Right atrium auricular region (tissue), 2 donors: ENCODE measurements at regions not wholly inside any gene's neighbourhood (a gene's known extent, or its start where the extent isn't known, plus 50 kb on each side); places are given as distances from the start of the nearest gene placed in this dataset.

Experiments
- DNase-seq: peaks from one replicate; pipeline ENCODE4 v3.0.0-alpha.2; 2019; ENCODE audit warnings: low spot score
- H3K27ac ChIP-seq, 2 donors: fragments of 200-600 bp; sonication (generic); 1 replicate in 1 of 2; 2 replicates in 1 of 2; pipeline ENCODE4 v1.5.1; 2016 to 2019
- H3K27me3 ChIP-seq, 2 donors: fragments of 200-600 bp; sonication (generic); one replicate each; pipeline versions ENCODE4 v1.5.1 to v1.6.0; 2017 to 2019
- H3K36me3 ChIP-seq: fragments of 200-600 bp; sonication (generic); one replicate; pipeline ENCODE4 v1.5.1; 2016
- H3K4me1 ChIP-seq, 2 donors: fragments of 200-600 bp; sonication (generic); one replicate each; pipeline versions ENCODE4 v1.5.1 to v1.6.0; 2017 to 2019
- H3K4me3 ChIP-seq, 2 donors: fragments of 200-600 bp; sonication (generic); 1 replicate in 1 of 2; 2 replicates in 1 of 2; pipeline ENCODE4 v1.5.1; 2017 to 2019; ENCODE audit warnings: mild to moderate bottlenecking in 1 of 2, moderate library complexity in 1 of 2
- H3K9me3 ChIP-seq, 2 donors: fragments of 200-600 bp; sonication (generic); one replicate each; pipeline ENCODE4 v1.5.1; 2019
- CTCF ChIP-seq, 2 donors: fragments of 200-600 bp; sonication (generic); IDR thresholded peaks; one replicate each; pipeline ENCODE4 v1.5.1; 2019; ENCODE audit warnings: antibody characterized with exemption in 2 of 2

GRCh38 chr14:61226015-61226654 lies 55.0 kb downstream of the TMEM30B start:
- H3K27ac ChIP-seq: no peak overlapping the region
- H3K4me3 ChIP-seq: no peak overlapping the region
- no peaks in the 10 kb centered on the region for H3K4me1 ChIP-seq
- no peak for TF ChIP-seq CTCF (IDR thresholded peaks at IDR 0.05)
- no peaks in the 10 kb centered on the region for H3K36me3 ChIP-seq
- DNase-seq: no peak
- H3K27me3 ChIP-seq: no peaks in the 10 kb centered on the region
- no peaks in the 10 kb centered on the region for H3K9me3 ChIP-seq

- Histone ChIP-seq H3K27ac (no peak overlapping the region), H3K27me3 (no peaks in the 10 kb centered on the region), H3K36me3 (no peaks in the 10 kb centered on the region), H3K9me3 (no peaks in the 10 kb centered on the region), H3K4me1 (no peaks in the 10 kb centered on the region), H3K4me3 (no peak overlapping the region)
- no peak for TF ChIP-seq CTCF (IDR thresholded peaks at IDR 0.05)
- no peak for DNase-seq
These were observed 55.8 kb downstream of the TMEM30B start for GRCh38 chr14:61225344-61225743.

GRCh38 chr14:61223552-61223951 lies 57.6 kb downstream of the TMEM30B start:
- no peaks in the 10 kb centered on the region for H3K27me3 ChIP-seq
- no peak overlapping the region for H3K4me3 ChIP-seq
- no peak for TF ChIP-seq CTCF (IDR thresholded peaks at IDR 0.05)
- DNase-seq: no peak
- H3K9me3 ChIP-seq: no peaks in the 10 kb centered on the region
- H3K27ac ChIP-seq: no peak overlapping the region
- H3K36me3 ChIP-seq: no peaks in the 10 kb centered on the region
- peaks cover 0 to 2% of the 10 kb centered on the region in 2 donors for H3K4me1 ChIP-seq

GRCh38 chr14:61222388-61222787 lies 58.8 kb downstream of the TMEM30B start:
- no peak overlapping the region for H3K27ac ChIP-seq
- peaks cover 0 to 7% of the 10 kb centered on the region in 2 donors for H3K4me1 ChIP-seq
- no peaks in the 10 kb centered on the region for H3K27me3 ChIP-seq

GRCh38 chr14:61221906-61222305 lies 59.2 kb downstream of the TMEM30B start:
- Histone ChIP-seq H3K4me3 (no peak overlapping the region), H3K27ac (no peak overlapping the region), H3K4me1 (peaks cover 0 to 7% of the 10 kb centered on the region in 2 donors), H3K9me3 (no peaks in the 10 kb centered on the region), H3K36me3 (no peaks in the 10 kb centered on the region), H3K27me3 (no peaks in the 10 kb centered on the region)
- no peak for TF ChIP-seq CTCF (IDR thresholded peaks at IDR 0.05)
- no peak for DNase-seq

More at GRCh38 chr14:61222388-61222787, 58.8 kb downstream of the TMEM30B start:
- Histone ChIP-seq H3K9me3 (no peaks in the 10 kb centered on the region), H3K4me3 (no peak overlapping the region), H3K36me3 (no peaks in the 10 kb centered on the region)
- no peak for DNase-seq
- no peak for TF ChIP-seq CTCF (IDR thresholded peaks at IDR 0.05)

- H3K36me3 ChIP-seq: no peaks in the 10 kb centered on the region
- H3K4me1 ChIP-seq: peaks cover 0 to 7% of the 10 kb centered on the region in 2 donors
- H3K9me3 ChIP-seq: no peaks in the 10 kb centered on the region
- no peaks in the 10 kb centered on the region for H3K27me3 ChIP-seq
- H3K4me3 ChIP-seq: no peak overlapping the region
- no peak for TF ChIP-seq CTCF (IDR thresholded peaks at IDR 0.05)
- no peak for DNase-seq
- no peak overlapping the region for H3K27ac ChIP-seq
These were observed 61.5 kb downstream of the TMEM30B start for GRCh38 chr14:61219673-61220072.
